PC-9 (cell line): ENCODE measurements at regions not wholly inside any gene's neighbourhood (a gene's known extent, or its start where the extent isn't known, plus 50 kb on each side); places are given as distances from the start of the nearest gene placed in this dataset.

Experiments
- BruUV-seq: library from RNA; stranded (reverse); fragments of 400-500 nt; replicated peaks from 2 replicates; lab custom pipeline; 2021; lab: Mats Ljungman, UMichigan
- CTCF ChIA-PET: fragments of 300-600 bp; sonication (Branson Sonifier 250); formaldehyde crosslinking; loops from one replicate; lab custom pipeline; 2022; ENCODE audit warnings: antibody characterized with exemption; lab: Charles Lee
- POLR2A ChIA-PET: fragments of 300-600 bp; sonication (Branson Sonifier 250); formaldehyde crosslinking; loops from one replicate; lab custom pipeline; 2022; ENCODE audit warnings: antibody characterized with exemption; ENCODE audit not compliant: unreplicated experiment; lab: Charles Lee
- DNase-seq, 2 experiments: peaks; one replicate each; pipeline versions ENCODE4 v3.0.0 to v3.0.0-alpha.2; 2015 to 2022; ENCODE audit warnings: mixed read lengths in 1 of 2
- H2AFZ ChIP-seq: fragments of 200-600 bp; sonication (generic); 2 replicates; pipeline ENCODE4 v1.8.1; 2017; ENCODE audit warnings: antibody characterized with exemption
- H3F3A ChIP-seq: fragments of 200-600 bp; sonication (generic); 2 replicates; pipeline ENCODE4 v1.8.1; 2017; ENCODE audit warnings: antibody characterized with exemption, mild to moderate bottlenecking, low read depth; ENCODE audit not compliant: insufficient read depth
- H3K27ac ChIP-seq: fragments of 200-600 bp; sonication (generic); 2 replicates; pipeline ENCODE4 v1.6.1; 2016; ENCODE audit warnings: mixed run types
- H3K27me3 ChIP-seq: fragments of 200-600 bp; sonication (generic); 2 replicates; pipeline ENCODE4 v1.6.1; 2016; ENCODE audit warnings: low read depth, mixed run types; ENCODE audit not compliant: insufficient read depth
- H3K36me3 ChIP-seq: fragments of 200-600 bp; sonication (generic); 2 replicates; pipeline ENCODE4 v1.6.1; 2016; ENCODE audit warnings: low read depth, mixed run types
- H3K4me1 ChIP-seq: fragments of 200-600 bp; sonication (generic); replicated peaks from 2 replicates; pipeline ENCODE4 v1.6.1; 2016; ENCODE audit warnings: mixed run types; ENCODE audit not compliant: insufficient read depth
- H3K4me2 ChIP-seq: fragments of 200-600 bp; sonication (generic); 2 replicates; pipeline ENCODE4 v1.6.1; 2017; ENCODE audit warnings: mixed run types
- H3K4me3 ChIP-seq: fragments of 200-600 bp; sonication (generic); 2 replicates; pipeline ENCODE4 v1.6.1; 2016; ENCODE audit warnings: mixed run types
- H3K79me2 ChIP-seq: fragments of 200-600 bp; sonication (generic); 2 replicates; pipeline ENCODE4 v1.6.1; 2017; ENCODE audit warnings: low read depth, mixed run types
- H3K9me2 ChIP-seq: fragments of 200-600 bp; sonication (generic); 2 replicates; pipeline ENCODE4 v1.8.1; 2017; ENCODE audit warnings: mild to moderate bottlenecking; ENCODE audit not compliant: insufficient read depth
- H3K9me3 ChIP-seq: fragments of 200-600 bp; sonication (generic); 2 replicates; pipeline ENCODE4 v1.8.1; 2016; ENCODE audit warnings: low read depth; ENCODE audit not compliant: insufficient read depth
- H4K20me1 ChIP-seq: fragments of 200-600 bp; sonication (generic); 2 replicates; pipeline ENCODE4 v1.8.1; 2017; ENCODE audit not compliant: insufficient read depth
- CTCF ChIP-seq: fragments of 200-600 bp; sonication (generic); conservative IDR thresholded peaks from 2 replicates; pipeline ENCODE4 v1.6.1; 2017; ENCODE audit warnings: mixed run types, antibody characterized with exemption, mild to moderate bottlenecking, moderate library complexity
- EZH2 ChIP-seq: fragments of 200-600 bp; sonication (generic); IDR thresholded peaks from 2 replicates; pipeline ENCODE4 v1.8.0; 2017; ENCODE audit warnings: antibody characterized with exemption, low read depth
- intact Hi-C: fragments of 100-400 bp; cut with micrococcal nuclease; formaldehyde crosslinking; loops from one replicate; pipeline ENCODE4 v1.10.0; 2022; ENCODE audit not compliant: unreplicated experiment

- Histone ChIP-seq H3K4me1 (no peaks in the 10 kb centered on the region), H3K36me3 (no peaks in the 10 kb centered on the region), H3K9me2 (no peaks in the 10 kb centered on the region), H3F3A (no peaks in the 10 kb centered on the region), H3K4me2 (no peak overlapping the region), H3K27me3 (no peaks in the 10 kb centered on the region), H3K4me3 (no peak overlapping the region), H4K20me1 (no peaks in the 10 kb centered on the region), H3K27ac (no peak overlapping the region), H3K79me2 (no peaks in the 10 kb centered on the region), H3K9me3 (no peaks in the 10 kb centered on the region), H2AFZ (no peak overlapping the region)
- no TSS peak for BruUV-seq
- TF ChIP-seq CTCF, result no peak
- TF ChIP-seq EZH2, result no peak
- intact Hi-C loops, result no loop called here
- ChIA-PET CTCF (no interaction called here), POLR2A (no interaction called here)
- DNase-seq, result no peak
These were observed 1212.4 kb downstream of the SORCS1 start for GRCh38 chr10:105952153-105952552.

DNA sequence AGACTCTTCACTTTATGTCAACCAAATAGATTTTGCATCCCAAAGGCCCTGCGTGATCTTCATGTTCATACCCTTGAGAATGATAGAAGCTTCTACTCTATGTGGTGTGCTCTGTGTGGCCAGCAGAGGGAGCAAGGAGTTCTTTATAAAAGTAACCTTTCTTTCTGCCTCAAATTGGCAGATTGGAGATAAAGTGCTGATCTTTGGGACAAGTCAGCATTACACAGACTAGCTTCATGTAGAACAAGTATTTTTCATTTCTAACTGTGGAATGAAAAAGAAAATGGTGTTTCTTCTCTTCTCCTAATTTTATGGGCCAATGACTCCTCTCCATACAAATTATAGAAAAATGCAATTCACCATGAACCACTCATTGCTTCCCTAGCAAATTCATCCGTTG lies 1214.1 kb downstream of the SORCS1 start:
- Histone ChIP-seq H3K27me3 (no peaks in the 10 kb centered on the region), H3K9me3 (no peaks in the 10 kb centered on the region), H3K4me1 (no peaks in the 10 kb centered on the region), H3K4me2 (no peak overlapping the region), H3F3A (no peaks in the 10 kb centered on the region), H3K4me3 (no peak overlapping the region), H3K79me2 (no peaks in the 10 kb centered on the region), H4K20me1 (no peaks in the 10 kb centered on the region), H3K27ac (no peak overlapping the region), H2AFZ (no peak overlapping the region), H3K9me2 (no peaks in the 10 kb centered on the region), H3K36me3 (no peaks in the 10 kb centered on the region)
- POLR2A ChIA-PET, result no interaction called here
- CTCF ChIA-PET, result no interaction called here
- no TSS peak for BruUV-seq
- no peak for DNase-seq
- TF ChIP-seq EZH2, result no peak
- peak; percentile 71 for TF ChIP-seq CTCF
- intact Hi-C loops, result no loop called here

GRCh38 chr10:105949721-105950120 lies 1214.8 kb downstream of the SORCS1 start:
- H3K4me3 ChIP-seq, result no peak overlapping the region
- no peaks in the 10 kb centered on the region for H3K27me3 ChIP-seq
- POLR2A ChIA-PET, result no interaction called here
- no TSS peak for BruUV-seq
- CTCF ChIA-PET, result no interaction called here
- H3K4me1 ChIP-seq, result no peaks in the 10 kb centered on the region
- no peaks in the 10 kb centered on the region for H3K9me3 ChIP-seq
- no peak overlapping the region for H2AFZ ChIP-seq
- no peaks in the 10 kb centered on the region for H3K36me3 ChIP-seq
- H3F3A ChIP-seq, result no peaks in the 10 kb centered on the region
- no peak overlapping the region for H3K27ac ChIP-seq
- H4K20me1 ChIP-seq, result no peaks in the 10 kb centered on the region
- H3K9me2 ChIP-seq, result no peaks in the 10 kb centered on the region
- no peak for TF ChIP-seq CTCF
- TF ChIP-seq EZH2, result no peak
- no peak for DNase-seq
- no peak overlapping the region for H3K4me2 ChIP-seq
- intact Hi-C loops, result no loop called here
- no peaks in the 10 kb centered on the region for H3K79me2 ChIP-seq
